ENCODE measurements at regions not wholly inside any gene's neighbourhood (a gene's known extent, or its start where the extent isn't known, plus 50 kb on each side); places are given as distances from the start of the nearest gene placed in this dataset.

GRCh38 chr1:57887964-57888491, 464.2 kb upstream of the DAB1 start:
- Mint-ChIP-seq H3K36me3 (ENCODE audit: low read depth) (no peaks in the 10 kb centered on the region), H3K4me1 (ENCODE audit: low read depth) (no peaks in the 10 kb centered on the region), H3K27me3 (peaks cover 5% of the 10 kb centered on the region), H3K27ac (no peak overlapping the region), H3K9me3 (no peaks in the 10 kb centered on the region), H3K4me3 (no peak overlapping the region)
- DNase-seq (no peak), ATAC-seq (no peak)
- intact Hi-C loops (cut with micrococcal nuclease): no loop called here
- ChIA-PET POLR2A (no interaction called here), CTCF (no interaction called here)
- TF ChIP-seq CTCF (IDR thresholded peaks at IDR 0.05): no peak

GRCh38 chr1:57886376-57886775, 462.5 kb upstream of the DAB1 start:
- intact Hi-C loops (cut with micrococcal nuclease): no loop called here
- no peaks in the 10 kb centered on the region for H3K36me3 Mint-ChIP-seq (ENCODE audit: low read depth)
- POLR2A ChIA-PET: interaction anchor here (1.2 kb wide), 1 partner anchor 9 kb away, joined by 4 read pairs; no protein-coding TSS in a partner anchor
- CTCF ChIA-PET: no interaction called here
- H3K27ac Mint-ChIP-seq: no peak overlapping the region
- H3K27me3 Mint-ChIP-seq: peaks cover 3% of the 10 kb centered on the region
- H3K9me3 Mint-ChIP-seq: no peaks in the 10 kb centered on the region
- H3K4me3 Mint-ChIP-seq: no peak overlapping the region
- TF ChIP-seq CTCF (IDR thresholded peaks at IDR 0.05): no peak
- no peak for DNase-seq
- no peaks in the 10 kb centered on the region for H3K4me1 Mint-ChIP-seq (ENCODE audit: low read depth)
- ATAC-seq: no peak

GRCh38 chr1:57883642-57883995, 459.8 kb upstream of the DAB1 start:
- H3K27me3 Mint-ChIP-seq: peaks cover 3% of the 10 kb centered on the region
- H3K4me1 Mint-ChIP-seq (ENCODE audit: low read depth): no peaks in the 10 kb centered on the region
- H3K4me3 Mint-ChIP-seq: no peak overlapping the region
- H3K9me3 Mint-ChIP-seq: no peaks in the 10 kb centered on the region
- TF ChIP-seq CTCF (IDR thresholded peaks at IDR 0.05): no peak
- no peak overlapping the region for H3K27ac Mint-ChIP-seq
- ATAC-seq (no peak), DNase-seq (no peak)
- ChIA-PET POLR2A (no interaction called here), CTCF (no interaction called here)
- intact Hi-C loops (cut with micrococcal nuclease): no loop called here
- no peaks in the 10 kb centered on the region for H3K36me3 Mint-ChIP-seq (ENCODE audit: low read depth)

- H3K9me3 Mint-ChIP-seq: no peaks in the 10 kb centered on the region
- ChIA-PET POLR2A (no interaction called here), CTCF (no interaction called here)
- ATAC-seq (no peak), DNase-seq (no peak)
- peaks cover 3% of the 10 kb centered on the region for H3K27me3 Mint-ChIP-seq
- no peaks in the 10 kb centered on the region for H3K36me3 Mint-ChIP-seq (ENCODE audit: low read depth)
- intact Hi-C loops (cut with micrococcal nuclease): no loop called here
- no peak overlapping the region for H3K27ac Mint-ChIP-seq
- no peak for TF ChIP-seq CTCF (IDR thresholded peaks at IDR 0.05)
- H3K4me3 Mint-ChIP-seq: no peak overlapping the region
- H3K4me1 Mint-ChIP-seq (ENCODE audit: low read depth): no peaks in the 10 kb centered on the region
These were observed 459.2 kb upstream of the DAB1 start for GRCh38 chr1:57882934-57883641.

- intact Hi-C loops (cut with micrococcal nuclease): no loop called here
- H3K4me1 Mint-ChIP-seq (ENCODE audit: low read depth): no peaks in the 10 kb centered on the region
- POLR2A ChIA-PET: no interaction called here
- no peak for TF ChIP-seq CTCF (IDR thresholded peaks at IDR 0.05)
- H3K27me3 Mint-ChIP-seq: peaks cover 3% of the 10 kb centered on the region
- H3K4me3 Mint-ChIP-seq: no peak overlapping the region
- DNase-seq (no peak), ATAC-seq (no peak)
- no peak overlapping the region for H3K27ac Mint-ChIP-seq
- no peaks in the 10 kb centered on the region for H3K36me3 Mint-ChIP-seq (ENCODE audit: low read depth)
- H3K9me3 Mint-ChIP-seq: no peaks in the 10 kb centered on the region
- CTCF ChIA-PET: no interaction called here
These were observed 458.2 kb upstream of the DAB1 start for GRCh38 chr1:57882072-57882471.
